ENCODE measurements at regions not wholly inside any gene's neighbourhood (a gene's known extent, or its start where the extent isn't known, plus 50 kb on each side); places are given as distances from the start of the nearest gene placed in this dataset.
A peak's percentile ranks its signal among the peaks of the same experiment; 100 is the strongest.
"Not testable (repeated sequence)": the region's sequence is repeated elsewhere in the genome, so short reads cannot be mapped to it uniquely, and the experiment has no call there.

DNA sequence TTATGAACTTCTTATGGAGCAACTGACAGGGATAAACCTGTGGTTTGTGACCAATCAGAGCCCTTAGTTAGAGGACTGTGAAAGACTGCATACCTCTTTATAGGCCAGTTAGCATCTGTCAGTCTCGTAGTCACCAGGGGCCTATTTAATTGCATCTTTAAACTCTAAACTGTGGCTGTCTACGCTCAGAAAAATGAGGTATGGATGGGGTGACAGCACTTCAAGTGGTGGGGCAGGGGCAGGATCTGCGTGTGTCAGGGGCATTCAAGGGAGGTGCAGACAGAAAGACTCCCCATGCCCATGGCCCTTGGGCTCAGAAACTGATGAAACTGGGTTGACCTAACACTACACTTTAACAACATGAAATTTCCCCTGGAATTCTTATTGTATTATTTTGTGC, 132.6 kb upstream of the TBCA start:
- DNase-seq, result no peak

DNA sequence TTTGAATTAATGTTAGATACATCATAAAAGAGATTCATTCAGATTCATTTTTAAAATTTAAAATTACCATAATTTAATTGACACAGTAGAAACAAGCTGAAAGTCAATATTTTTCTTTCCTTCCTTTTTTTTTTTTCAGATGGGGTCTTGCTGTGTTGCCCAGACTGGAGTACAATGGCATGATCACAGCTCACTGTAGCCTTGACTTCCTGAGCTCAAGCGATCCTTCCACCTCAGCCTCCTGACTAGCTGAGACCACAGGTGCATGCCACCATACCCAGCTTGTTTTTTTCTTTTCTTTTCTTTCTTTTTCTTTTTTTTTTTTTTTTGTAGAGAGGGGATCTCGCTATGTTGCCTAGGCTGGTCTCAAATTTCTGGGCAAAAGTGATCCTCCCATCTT, 131.6 kb upstream of the TBCA start:
- no peak for DNase-seq

DNA sequence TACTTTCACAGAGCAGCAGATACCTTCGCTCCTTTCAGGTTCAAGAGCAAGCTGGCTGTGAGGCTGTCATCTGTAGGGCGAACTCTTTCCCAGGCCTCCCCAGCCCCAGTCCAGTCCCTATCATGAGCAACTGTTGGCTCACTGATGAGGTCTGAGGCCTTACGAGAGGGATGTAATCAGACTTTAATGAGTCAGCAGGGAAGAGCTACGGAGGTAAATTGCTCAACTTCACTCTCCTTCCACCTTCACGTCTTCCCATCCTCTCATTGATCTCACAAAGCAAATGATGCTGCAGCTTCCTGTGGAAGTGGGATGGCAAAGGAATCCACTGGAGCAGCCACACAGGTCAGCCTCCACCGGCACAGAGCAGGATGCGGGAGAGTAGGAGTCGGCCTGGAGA, 130.7 kb upstream of the TBCA start:
- DNase-seq, result no peak

DNA sequence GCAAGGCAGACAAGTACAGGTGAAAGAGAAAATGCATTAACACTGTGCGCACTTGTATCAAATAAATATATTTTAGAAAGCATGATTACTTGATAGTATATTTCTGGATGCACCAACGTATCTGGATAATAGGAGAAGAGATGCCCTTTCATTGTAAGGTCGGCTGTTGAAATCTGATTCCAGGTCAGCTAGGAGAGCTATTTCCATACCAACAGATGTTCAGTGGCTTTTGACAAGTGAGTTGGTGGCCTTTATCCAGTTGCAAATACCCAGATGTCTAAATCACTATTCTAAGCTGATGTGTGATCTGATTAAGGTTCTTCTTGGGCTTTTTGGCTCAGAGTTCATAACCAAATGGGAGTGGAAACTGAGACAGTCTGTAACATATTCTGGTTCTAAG, 128.2 kb upstream of the TBCA start:
- no peak for DNase-seq

DNA sequence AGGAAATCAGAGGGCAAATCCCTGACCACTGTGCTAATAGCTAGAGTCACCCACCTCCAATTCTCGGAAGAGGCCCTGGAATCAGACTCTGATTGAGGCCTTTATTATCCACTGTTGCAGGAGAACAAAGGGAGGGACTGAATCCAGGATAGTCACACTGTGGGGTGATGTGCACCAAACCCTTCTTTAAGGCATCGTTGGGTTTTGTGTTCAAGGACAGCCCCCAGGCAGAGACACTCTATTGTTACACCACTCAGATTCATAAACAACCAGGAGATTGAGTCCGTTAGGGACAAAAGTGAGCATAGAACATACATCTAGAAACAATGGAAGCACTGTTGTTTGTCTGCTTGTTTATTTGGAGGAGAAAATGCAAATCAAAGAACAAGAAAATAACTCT, 124.6 kb upstream of the TBCA start:
- DNase-seq, result no peak

GRCh38 chr5:77898385-77898784, 122.2 kb upstream of the TBCA start:
- DNase-seq, result no peak

- no peak for DNase-seq
Observed at GRCh38 chr5:77896338-77896737, 120.2 kb upstream of the TBCA start.

- not testable (repeated sequence) for DNase-seq
Observed at GRCh38 chr5:77894103-77894502, 118.0 kb upstream of the TBCA start.

DNA sequence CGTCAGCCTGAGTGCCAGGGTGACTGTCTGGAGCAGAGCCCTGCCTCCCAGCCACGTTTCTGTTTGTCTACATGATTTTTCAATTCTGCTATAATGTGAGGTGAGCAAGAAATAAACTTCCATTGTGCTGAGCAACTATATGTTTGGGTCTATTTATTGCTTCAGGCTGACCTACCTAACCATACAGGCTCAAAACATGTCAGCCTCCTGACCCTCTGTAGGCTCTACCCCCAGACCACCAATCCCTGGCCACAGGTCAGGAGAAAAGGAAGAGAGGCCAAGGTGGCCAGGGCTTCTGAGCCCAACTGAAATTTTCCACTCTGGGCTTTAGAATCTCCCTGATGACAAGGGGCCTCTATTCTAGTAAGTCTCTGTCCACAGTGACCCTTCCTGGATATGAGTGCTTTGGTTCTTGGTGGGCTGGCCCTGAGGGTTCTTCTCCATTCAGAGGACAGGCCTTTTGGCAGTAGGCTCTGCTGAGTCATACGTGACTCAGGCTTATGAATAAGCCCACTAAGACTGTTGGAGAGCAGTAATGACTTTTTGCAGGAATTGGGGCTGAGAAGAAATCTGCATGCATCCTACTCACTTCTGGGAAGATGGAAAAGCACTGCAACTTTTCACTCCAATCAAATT, 117.2 kb upstream of the TBCA start:
- DNase-seq, result no peak

DNA sequence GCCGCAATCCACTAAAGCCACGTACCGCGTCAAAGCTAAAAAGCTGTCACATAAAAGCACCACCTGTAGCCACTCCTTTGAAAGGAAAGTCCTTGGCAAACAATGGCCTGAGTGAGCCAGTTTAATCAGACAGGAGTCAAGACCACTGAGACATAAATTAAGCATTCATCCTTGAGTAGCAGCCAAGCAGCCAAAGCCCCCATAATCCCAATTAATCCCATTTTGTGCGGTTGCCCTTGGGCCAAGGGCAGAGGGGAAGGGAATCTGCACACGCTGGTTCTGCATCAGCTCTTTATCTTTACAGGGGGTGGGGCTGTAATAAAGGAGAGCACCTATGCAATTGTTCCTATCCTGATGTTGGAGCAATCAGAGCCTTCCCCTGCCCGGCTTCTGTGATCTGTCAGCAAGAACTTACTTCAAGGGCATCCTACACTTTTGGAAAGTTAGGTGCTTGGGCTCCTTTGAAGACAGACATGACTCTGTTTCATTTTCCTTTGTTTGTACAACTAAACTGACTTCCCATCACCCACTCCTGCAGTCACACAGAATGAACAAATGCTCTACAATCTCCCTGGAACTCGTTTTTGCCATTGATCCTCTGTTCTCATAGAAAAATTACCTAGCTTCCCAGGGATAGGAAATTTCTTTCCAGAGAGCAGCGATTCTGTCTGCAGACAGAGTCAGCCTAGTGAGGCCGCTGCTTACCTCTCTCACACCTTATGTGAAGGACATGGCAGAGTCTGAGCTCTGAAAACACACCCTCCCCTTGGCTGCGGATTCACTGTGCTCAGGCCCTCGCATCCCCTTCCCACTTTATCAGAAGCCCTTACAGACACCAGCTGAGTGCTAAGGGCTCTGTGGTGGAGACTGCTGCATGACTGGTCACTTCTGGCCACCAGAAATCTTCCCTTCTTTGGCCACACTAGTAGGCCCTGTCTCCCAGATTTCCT, 116.2 kb upstream of the TBCA start:
- DNase-seq, result no peak

DNA sequence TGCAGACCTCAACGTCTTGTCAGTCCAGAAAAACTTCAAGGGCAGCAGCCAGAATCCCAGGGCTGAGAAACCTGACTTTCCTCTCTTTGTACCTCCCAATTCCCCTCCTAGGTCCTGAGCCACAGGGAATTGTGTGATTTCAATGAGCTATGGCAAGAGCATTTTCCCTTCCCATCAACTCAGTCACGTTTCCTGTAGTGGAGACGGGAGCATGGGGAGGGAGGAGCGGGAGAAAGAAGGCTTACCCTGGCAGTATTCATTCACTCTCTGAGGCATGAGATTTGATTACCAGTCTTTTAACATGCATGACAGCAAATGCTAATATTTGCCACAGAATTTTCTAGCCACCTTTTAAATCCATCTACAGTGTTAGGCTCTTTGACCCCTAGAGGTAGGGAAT, 109.4 kb upstream of the TBCA start:
- DNase-seq, result no peak

- no peak for DNase-seq
Observed at GRCh38 chr5:77882670-77883257, 106.6 kb upstream of the TBCA start.

DNA sequence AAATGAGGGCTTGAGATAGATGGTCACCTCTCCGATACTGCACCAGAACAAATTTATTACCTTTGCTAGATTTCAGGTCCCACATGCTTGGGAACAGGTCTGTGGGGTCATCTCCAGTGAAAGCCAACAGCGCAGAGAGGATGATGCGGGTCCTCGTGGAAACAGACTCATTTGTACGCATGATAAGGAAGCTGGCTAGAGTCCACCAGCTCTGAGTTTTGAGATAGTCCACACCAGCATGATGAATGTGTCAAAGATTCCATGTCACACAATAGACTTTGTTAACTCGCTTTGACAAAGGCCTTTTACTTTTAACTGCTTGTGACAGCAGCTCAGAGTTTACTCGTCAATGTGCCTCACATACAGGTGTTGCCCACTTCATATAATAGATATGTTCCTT, 105.4 kb upstream of the TBCA start:
- DNase-seq, result no peak

DNA sequence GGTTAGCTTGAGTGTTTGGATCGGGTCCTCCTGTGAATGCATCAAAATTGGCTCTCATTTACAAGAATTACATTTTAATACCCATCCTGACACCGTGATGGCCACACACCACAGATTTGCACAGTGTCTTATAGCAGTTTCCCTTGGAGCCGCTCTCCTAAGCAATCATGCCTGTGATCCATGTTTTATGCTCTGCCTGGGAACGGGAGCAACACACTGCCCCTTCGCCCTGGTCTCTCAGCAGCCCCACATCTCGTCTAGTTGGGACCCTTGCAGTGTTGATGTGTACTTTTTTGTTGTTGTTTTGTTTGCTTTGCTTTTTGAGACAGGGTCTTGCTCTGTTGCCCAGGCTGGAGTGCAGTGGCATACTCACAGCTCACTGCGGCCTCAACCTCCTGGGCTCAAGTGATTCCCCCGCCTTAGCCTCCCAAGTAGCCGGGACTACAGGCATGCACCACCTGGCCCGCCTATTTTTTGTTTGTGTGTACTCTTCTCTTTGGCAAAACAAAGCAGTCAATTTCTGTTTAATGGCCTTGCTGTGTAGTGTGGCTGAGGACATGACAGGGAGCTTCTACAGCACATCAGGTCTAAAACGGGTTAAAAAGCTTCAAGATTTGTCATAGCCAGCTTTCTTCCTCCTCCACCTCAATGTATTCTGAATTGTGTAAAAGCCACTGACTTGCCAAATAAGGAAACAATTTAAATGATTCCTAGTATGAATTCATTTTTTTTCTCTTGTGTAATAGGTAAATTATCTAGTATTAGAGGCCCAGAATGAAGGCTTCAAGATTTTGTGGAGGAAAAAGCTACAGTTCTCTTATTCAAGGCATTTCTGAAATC, 101.6 kb upstream of the TBCA start:
- DNase-seq, result no peak

DNA sequence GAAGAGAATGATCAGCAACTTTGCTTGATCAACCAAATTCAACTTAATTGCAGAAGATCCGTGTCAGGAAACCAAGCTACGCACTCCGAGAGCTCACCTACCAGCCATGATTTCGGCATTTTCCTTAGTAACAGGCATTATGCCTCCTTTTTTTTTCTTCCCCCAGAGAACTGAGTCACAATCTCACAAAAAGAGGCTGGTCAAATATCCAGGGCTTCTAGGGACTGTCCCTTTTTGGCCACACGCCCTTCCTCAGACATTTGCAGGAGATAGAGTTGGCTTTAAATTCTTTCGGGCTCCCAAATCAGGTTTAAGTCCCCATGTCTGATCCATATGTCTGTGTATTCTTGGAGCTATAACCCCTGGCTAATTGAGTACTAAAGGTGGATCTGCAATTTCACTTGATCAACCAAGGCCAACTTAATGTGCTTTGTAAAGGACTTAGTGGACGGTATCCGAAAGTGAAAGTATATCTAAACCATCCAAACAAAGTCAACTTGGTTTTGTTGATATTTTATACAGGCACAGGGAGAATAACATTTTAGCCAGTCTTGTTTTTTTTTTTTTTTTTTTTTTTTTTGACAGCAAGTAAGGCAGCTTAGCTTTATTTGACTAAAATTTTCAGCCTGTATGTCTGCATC, 100.8 kb upstream of the TBCA start:
- no peak for DNase-seq

GRCh38 chr5:77876316-77876715, 100.2 kb upstream of the TBCA start:
- DNase-seq, result no peak

DNA sequence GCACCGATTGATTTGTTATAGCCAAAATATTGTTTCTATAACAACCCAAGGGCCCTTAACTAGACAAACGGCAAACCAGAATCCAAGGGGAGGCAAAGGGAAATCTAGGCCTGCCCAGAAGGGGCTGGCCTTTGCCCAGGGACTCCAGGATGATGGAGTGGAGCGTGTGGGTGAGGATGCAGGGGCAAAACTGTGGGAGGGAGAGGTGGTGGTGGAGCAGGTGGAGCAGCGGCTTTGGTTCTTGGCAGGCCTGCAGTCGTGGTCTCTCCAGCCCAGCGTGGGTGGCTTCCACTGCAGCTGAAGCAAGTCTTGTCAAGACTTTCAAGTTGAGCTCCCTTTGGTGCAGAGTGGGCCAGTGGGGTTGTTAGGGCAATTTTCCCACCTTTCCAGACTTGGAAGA, 98.6 kb upstream of the TBCA start:
- DNase-seq, result no peak

DNA sequence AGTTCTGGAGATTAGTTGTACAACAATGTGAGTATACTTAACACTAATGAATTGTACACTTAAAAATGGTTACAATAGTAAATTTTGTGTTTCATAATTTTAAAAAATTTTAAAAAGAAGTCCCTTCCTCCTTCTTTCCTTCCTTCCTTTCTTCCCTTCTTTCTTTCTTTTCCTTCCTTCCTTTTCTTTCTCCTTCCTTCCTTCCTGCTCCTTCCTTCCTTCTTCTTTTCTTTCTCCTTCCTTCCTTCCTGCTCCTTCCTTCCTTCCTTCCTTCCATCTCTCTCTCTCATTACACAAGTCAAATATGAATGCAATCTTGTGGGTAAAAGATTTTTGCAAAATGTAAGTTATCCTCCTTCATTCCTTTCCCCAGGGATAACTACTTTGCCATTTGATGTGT, 97.1 kb upstream of the TBCA start:
- no peak for DNase-seq

DNA sequence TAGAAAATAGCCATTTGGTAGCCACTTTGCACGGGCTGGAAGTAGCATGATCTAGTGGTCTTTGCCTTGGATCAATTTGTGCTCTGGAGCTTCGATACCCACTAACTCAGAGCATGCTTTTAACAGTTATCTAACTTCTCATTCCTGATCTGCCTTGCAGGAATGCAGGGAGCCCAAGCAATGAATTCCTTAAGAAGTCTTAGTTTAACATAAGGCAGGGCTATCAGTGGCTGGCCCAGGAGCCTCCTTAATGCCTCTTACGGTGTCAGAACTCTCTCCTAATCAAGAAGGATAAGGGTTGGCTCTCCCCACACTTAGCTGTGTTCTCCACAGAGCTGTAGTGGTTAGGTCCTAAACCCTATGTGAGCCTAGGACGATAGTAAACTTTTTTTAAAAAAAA, 95.8 kb upstream of the TBCA start:
- DNase-seq, result no peak

GRCh38 chr5:77871016-77871415, 94.9 kb upstream of the TBCA start:
- no peak for DNase-seq

DNA sequence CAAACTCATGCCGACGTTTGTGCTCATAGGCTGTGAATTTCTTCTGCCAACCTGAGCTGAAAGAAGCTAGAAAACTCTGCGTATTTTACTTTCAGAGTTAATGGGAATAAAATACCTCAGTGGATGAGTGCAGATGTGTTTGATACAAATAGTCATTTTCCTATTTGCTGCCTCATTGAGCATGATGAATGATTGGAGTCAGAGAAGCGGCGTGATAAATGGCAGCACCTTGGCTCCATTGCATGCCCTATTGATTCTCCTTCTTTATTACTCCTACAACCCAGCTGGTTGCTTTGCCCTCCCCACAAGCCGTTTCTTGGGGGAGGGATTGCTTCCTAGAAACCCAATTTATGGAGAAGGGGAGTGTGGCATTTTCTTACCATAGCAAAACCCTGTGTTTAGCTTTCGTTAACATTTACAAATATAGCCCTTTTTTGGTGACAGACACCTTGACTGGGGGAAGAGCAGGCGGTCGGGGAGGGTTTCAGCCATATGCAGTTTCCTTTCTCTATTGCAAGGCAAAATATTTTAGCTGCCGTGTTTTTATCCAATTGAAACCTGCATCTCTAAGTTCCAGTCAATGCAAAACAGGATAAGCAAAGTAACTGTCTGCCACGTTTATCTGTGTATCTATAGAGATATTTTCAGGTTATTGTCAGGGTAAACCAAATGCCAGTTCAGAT, 93.1 kb upstream of the TBCA start:
- DNase-seq, result peak; percentile 39

- no peak for DNase-seq
Observed at GRCh38 chr5:77867914-77868313, 91.8 kb upstream of the TBCA start.

Measured in NCI-H2081 treated with DMSO at 0.1 percent for 48 hours (cell line).